ENCODE measurements at regions not wholly inside any gene's neighbourhood (a gene's known extent, or its start where the extent isn't known, plus 50 kb on each side); places are given as distances from the start of the nearest gene placed in this dataset.
"Not testable (repeated sequence)": the region's sequence is repeated elsewhere in the genome, so short reads cannot be mapped to it uniquely, and the experiment has no call there.

DNA sequence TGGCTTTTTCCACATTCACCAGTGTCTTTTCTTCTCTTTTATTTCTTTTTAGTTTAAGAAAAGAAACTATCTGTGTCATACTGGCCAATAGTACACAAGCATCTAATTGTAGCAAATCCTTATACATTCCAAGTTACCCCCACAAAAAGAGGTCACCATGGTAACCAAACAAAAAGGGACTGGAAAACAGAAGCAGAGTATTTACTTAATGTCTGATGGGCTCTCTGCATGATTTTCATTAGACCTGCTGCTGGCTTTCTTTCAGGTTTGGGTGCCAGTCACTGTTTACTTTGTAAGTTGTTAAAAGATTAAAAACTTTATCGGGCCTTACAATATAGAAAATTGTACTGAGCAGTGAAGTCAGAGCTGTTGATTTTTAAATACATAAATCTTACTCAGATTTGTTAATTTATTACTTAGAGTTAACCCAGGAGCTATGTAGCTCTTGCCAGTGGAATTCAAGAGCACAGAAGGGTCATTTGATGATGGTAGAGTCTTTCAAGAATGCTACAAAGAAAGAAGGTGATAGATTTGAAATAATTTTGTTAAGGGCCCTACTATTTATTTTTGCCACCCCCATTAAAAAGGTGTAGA, 123.9 kb downstream of the BRMS1L start:
- H3K36me3 ChIP-seq = no peaks in the 10 kb centered on the region
- no peaks in the 10 kb centered on the region for H3K27me3 ChIP-seq
- H3K9me3 ChIP-seq = no peaks in the 10 kb centered on the region
- H3K27ac ChIP-seq (replicated peaks in 1 of 4) = no peak overlapping the region
- intact Hi-C loops (cut with DNase I) = no loop called here
- DNase-seq (ENCODE audit: extremely low spot score) = no peak
- 52% methylated on average over 1 of the region's 1 CpG for WGBS
- TF ChIP-seq POLR2AphosphoS5 (IDR thresholded peaks at IDR 0.05) (no peak), EP300 (IDR thresholded peaks at IDR 0.05) (no peak), POLR2A (IDR thresholded peaks at IDR 0.05; ENCODE audit: low read depth) (no peak)
- TF ChIP-seq, protein P1, sequence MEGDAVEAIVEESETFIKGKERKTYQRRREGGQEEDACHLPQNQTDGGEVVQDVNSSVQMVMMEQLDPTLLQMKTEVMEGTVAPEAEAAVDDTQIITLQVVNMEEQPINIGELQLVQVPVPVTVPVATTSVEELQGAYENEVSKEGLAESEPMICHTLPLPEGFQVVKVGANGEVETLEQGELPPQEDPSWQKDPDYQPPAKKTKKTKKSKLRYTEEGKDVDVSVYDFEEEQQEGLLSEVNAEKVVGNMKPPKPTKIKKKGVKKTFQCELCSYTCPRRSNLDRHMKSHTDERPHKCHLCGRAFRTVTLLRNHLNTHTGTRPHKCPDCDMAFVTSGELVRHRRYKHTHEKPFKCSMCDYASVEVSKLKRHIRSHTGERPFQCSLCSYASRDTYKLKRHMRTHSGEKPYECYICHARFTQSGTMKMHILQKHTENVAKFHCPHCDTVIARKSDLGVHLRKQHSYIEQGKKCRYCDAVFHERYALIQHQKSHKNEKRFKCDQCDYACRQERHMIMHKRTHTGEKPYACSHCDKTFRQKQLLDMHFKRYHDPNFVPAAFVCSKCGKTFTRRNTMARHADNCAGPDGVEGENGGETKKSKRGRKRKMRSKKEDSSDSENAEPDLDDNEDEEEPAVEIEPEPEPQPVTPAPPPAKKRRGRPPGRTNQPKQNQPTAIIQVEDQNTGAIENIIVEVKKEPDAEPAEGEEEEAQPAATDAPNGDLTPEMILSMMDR (IDR thresholded peaks at IDR 0.05) = no peak
- no peak overlapping the region for H3K4me3 ChIP-seq
- H3K4me1 ChIP-seq = peaks cover 0 to 7% (median 0%) of the 10 kb centered on the region in 4 donors

DNA sequence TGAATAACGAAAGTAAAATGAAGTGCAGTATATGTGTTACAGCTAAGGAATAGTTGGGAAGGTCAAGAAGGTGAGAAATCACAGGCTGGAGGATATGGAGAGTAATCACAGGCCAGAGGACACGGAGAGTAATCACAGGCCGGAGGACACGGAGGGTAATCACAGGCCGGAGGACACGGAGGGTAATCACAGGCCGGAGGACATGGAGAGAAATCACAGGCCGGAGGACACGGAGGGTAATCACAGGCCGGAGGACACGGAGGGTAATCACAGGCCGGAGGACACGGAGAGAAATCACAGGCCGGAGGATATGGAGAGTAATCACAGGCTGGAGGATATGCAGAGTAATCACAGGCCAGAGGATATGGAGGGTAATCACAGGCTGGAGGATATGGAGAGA, 121.8 kb downstream of the BRMS1L start:
- H3K9me3 ChIP-seq = not testable (repeated sequence)

DNA sequence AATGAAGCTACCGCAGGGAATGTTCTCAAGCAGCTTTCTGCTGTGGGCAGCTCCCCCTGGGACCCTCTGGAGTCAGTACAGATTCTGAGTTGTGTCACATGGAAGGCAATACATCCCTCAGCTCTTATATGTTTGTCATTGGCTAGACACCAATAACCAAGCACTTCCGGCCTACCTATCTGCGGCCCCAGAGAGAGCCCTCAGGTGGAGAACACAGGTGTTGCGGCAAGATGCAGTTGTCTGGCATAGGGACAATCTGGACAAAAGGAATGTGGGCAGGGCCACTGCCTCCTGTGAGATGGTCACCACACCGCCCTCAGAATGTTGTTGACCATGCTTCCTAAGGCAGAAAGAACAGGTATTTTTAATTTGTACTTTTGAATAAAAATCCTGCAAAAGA, 118.7 kb downstream of the BRMS1L start:
- 61% methylated on average over 5 of the region's 5 CpGs for WGBS
- no peak overlapping the region for H3K4me3 ChIP-seq
- H3K9me3 ChIP-seq = no peaks in the 10 kb centered on the region
- TF ChIP-seq, protein P1 (IDR thresholded peaks at IDR 0.05) = no peak
- TF ChIP-seq EP300 (IDR thresholded peaks at IDR 0.05) (no peak), POLR2A (IDR thresholded peaks at IDR 0.05; ENCODE audit: low read depth) (no peak), POLR2AphosphoS5 (IDR thresholded peaks at IDR 0.05) (no peak)
- no peak overlapping the region for H3K27ac ChIP-seq (replicated peaks in 1 of 4)
- H3K27me3 ChIP-seq = no peaks in the 10 kb centered on the region
- H3K4me1 ChIP-seq = peaks cover 0 to 2% (median 0%) of the 10 kb centered on the region in 4 donors
- DNase-seq (ENCODE audit: extremely low spot score) = peak; percentile 55
- H3K36me3 ChIP-seq = no peaks in the 10 kb centered on the region
- intact Hi-C loops (cut with DNase I) = no loop called here

More for the DNA sequence above, 121.8 kb downstream of the BRMS1L start:
- DNase-seq (ENCODE audit: extremely low spot score); intact Hi-C loops (cut with DNase I); H3K4me1 ChIP-seq; H3K27me3 ChIP-seq; H3K4me3 ChIP-seq; H3K27ac ChIP-seq (replicated peaks in 1 of 4); H3K36me3 ChIP-seq: not testable (repeated sequence)
- WGBS = 89% methylated on average over 14 of the region's 14 CpGs

DNA sequence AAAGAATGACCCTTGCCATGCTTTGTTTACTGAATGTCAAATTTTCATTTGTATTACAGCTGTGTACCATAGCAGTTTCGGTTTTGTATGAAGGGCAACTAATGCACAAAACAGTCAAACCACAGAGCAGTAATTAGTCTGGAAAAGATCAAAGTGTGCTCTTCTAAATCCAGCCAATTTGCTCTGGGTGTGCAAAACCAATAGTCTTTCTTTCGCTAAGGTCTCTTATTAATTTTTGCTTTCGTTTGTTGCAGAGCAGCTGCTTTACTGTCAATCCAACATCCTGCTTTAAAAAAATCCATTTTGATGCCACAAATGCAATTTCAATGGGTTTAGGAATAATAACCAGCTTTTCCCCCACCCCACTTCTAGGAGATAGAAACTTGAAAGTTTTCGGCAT, 114.2 kb downstream of the BRMS1L start:
- TF ChIP-seq, protein P1 (IDR thresholded peaks at IDR 0.05) = no peak
- TF ChIP-seq POLR2A (IDR thresholded peaks at IDR 0.05; ENCODE audit: low read depth) (no peak), POLR2AphosphoS5 (IDR thresholded peaks at IDR 0.05) (no peak)
- H3K27ac ChIP-seq (replicated peaks in 1 of 4) = no peak overlapping the region
- WGBS = 49% methylated on average over 4 of the region's 4 CpGs

DNA sequence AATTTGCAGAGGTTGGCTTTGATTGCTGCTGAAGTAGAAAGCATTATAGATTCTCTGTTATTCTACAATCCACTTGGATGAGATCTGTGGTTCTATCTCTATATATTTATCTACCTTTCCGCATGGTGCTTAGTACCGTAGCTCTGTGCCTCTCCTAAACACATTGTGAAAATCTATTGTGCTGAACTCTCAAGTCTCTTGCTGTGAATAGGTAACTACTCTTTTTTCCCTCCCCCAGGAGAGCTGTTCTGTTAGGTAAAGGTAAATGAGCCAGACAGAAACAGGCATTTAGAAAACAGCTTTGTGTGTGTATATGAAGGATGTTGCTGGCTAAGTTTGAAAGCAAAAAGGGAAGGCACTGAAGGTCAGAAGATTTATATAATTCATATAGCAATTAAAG, 112.6 kb downstream of the BRMS1L start:
- Histone ChIP-seq H3K36me3 (no peaks in the 10 kb centered on the region), H3K4me3 (no peak overlapping the region), H3K27ac (replicated peaks in 1 of 4) (no peak overlapping the region), H3K27me3 (no peaks in the 10 kb centered on the region), H3K4me1 (no peaks in the 10 kb centered on the region), H3K9me3 (no peaks in the 10 kb centered on the region)
- DNase-seq (ENCODE audit: extremely low spot score) = no peak
- intact Hi-C loops (cut with DNase I) = no loop called here
- WGBS = 80% methylated on average over 2 of the region's 2 CpGs
- TF ChIP-seq, protein P1 (IDR thresholded peaks at IDR 0.05) = no peak
- TF ChIP-seq POLR2A (IDR thresholded peaks at IDR 0.05; ENCODE audit: low read depth) (no peak), EP300 (IDR thresholded peaks at IDR 0.05) (no peak), POLR2AphosphoS5 (IDR thresholded peaks at IDR 0.05) (no peak)

More for the DNA sequence above, 114.2 kb downstream of the BRMS1L start:
- intact Hi-C loops (cut with DNase I) = no loop called here
- Histone ChIP-seq H3K4me1 (no peaks in the 10 kb centered on the region), H3K4me3 (peak overlapping the region in 2 of 4 donors; percentile 5 to 8), H3K36me3 (no peaks in the 10 kb centered on the region), H3K9me3 (no peaks in the 10 kb centered on the region), H3K27me3 (no peaks in the 10 kb centered on the region)
- DNase-seq (ENCODE audit: extremely low spot score) = no peak
